Islet precursor cell (in vitro differentiated cells): ENCODE measurements at regions not wholly inside any gene's neighbourhood (a gene's known extent, or its start where the extent isn't known, plus 50 kb on each side); places are given as distances from the start of the nearest gene placed in this dataset.

Experiments
- DNase-seq: peaks from one replicate; pipeline ENCODE4 v3.0.0-alpha.2; 2018

GRCh38 chr11:13062115-13062514 lies 53.0 kb downstream of the RASSF10 start:
- no peak for DNase-seq

- peak; percentile 29 for DNase-seq
Measured at GRCh38 chr11:13064593-13064992, 55.5 kb downstream of the RASSF10 start.

GRCh38 chr11:13065200-13065787 lies 56.2 kb downstream of the RASSF10 start:
- peak; percentile 38 for DNase-seq

- no peak for DNase-seq
Measured at GRCh38 chr11:13068211-13068610, 59.1 kb downstream of the RASSF10 start.

- peak; percentile 84 for DNase-seq
Measured at GRCh38 chr11:13073119-13073981, 64.2 kb downstream of the RASSF10 start.

GRCh38 chr11:13074714-13075464 lies 65.8 kb downstream of the RASSF10 start:
- DNase-seq: no peak

GRCh38 chr11:13076961-13077360 lies 67.8 kb downstream of the RASSF10 start:
- DNase-seq: peak; percentile 66

- DNase-seq: no peak
Measured at GRCh38 chr11:13080861-13081260, 71.7 kb downstream of the RASSF10 start.

GRCh38 chr11:13082588-13082987 lies 73.5 kb downstream of the RASSF10 start:
- DNase-seq: no peak

- DNase-seq: peak; percentile 29
Measured at GRCh38 chr11:13090228-13090708, 81.2 kb downstream of the RASSF10 start.

GRCh38 chr11:13091373-13091772 lies 82.3 kb downstream of the RASSF10 start:
- peak; percentile 16 for DNase-seq

GRCh38 chr11:13091804-13092203 lies 82.7 kb downstream of the RASSF10 start:
- no peak for DNase-seq

GRCh38 chr11:13094930-13095687 lies 86.0 kb downstream of the RASSF10 start:
- DNase-seq: peak; percentile 29

GRCh38 chr11:13098063-13098462 lies 88.9 kb downstream of the RASSF10 start:
- peak; percentile 94 for DNase-seq

GRCh38 chr11:13098616-13099289 lies 89.6 kb downstream of the RASSF10 start:
- DNase-seq: no peak

GRCh38 chr11:13101644-13102512 lies 92.8 kb downstream of the RASSF10 start:
- no peak for DNase-seq

- DNase-seq: no peak
Measured at GRCh38 chr11:13102513-13102840, 93.4 kb downstream of the RASSF10 start.

- no peak for DNase-seq
Measured at GRCh38 chr11:13102865-13103539, 93.9 kb downstream of the RASSF10 start.

- no peak for DNase-seq
Measured at GRCh38 chr11:13103962-13104554, 94.9 kb downstream of the RASSF10 start.

GRCh38 chr11:13104619-13105236 lies 95.6 kb downstream of the RASSF10 start:
- DNase-seq: no peak
